ENCODE measurements at regions not wholly inside any gene's neighbourhood (a gene's known extent, or its start where the extent isn't known, plus 50 kb on each side); places are given as distances from the start of the nearest gene placed in this dataset.

- no peaks in the 10 kb centered on the region for H3K9me3 ChIP-seq (ENCODE audit: insufficient read depth, low read length)
- no peaks in the 10 kb centered on the region for H3K4me1 ChIP-seq (ENCODE audit: insufficient read depth, insufficient read length)
- no peaks in the 10 kb centered on the region for H3K36me3 ChIP-seq (ENCODE audit: insufficient read depth, insufficient read length, low read length)
- no peak overlapping the region for H3K9ac ChIP-seq (ENCODE audit: insufficient read length, low read depth)
- H3K4me3 ChIP-seq (ENCODE audit: insufficient read length, low read depth), result no peak overlapping the region
- DNase-seq (ENCODE audit: low read depth, low spot score), result no peak
- TF ChIP-seq SUZ12 (IDR thresholded peaks at IDR 0.05; ENCODE audit: extremely low read depth, insufficient read depth, insufficient read length), result no peak
- no peak for TF ChIP-seq ZNF274 (IDR thresholded peaks at IDR 0.05; ENCODE audit: low read depth, low read length)
- TF ChIP-seq YY1 (IDR thresholded peaks at IDR 0.05; ENCODE audit: insufficient read depth, insufficient read length), result no peak
- H3K27me3 ChIP-seq (ENCODE audit: insufficient read depth, insufficient read length), result peaks cover 64% of the 10 kb centered on the region
These were observed 52.6 kb downstream of the ERICH4 start for GRCh38 chr19:41495589-41495988.

- no peak overlapping the region for H3K4me3 ChIP-seq (ENCODE audit: insufficient read length, low read depth)
- no peak for DNase-seq (ENCODE audit: low read depth, low spot score)
- no peaks in the 10 kb centered on the region for H3K4me1 ChIP-seq (ENCODE audit: insufficient read depth, insufficient read length)
- peaks cover 75% of the 10 kb centered on the region for H3K27me3 ChIP-seq (ENCODE audit: insufficient read depth, insufficient read length)
- no peaks in the 10 kb centered on the region for H3K36me3 ChIP-seq (ENCODE audit: insufficient read depth, insufficient read length, low read length)
- TF ChIP-seq YY1 (IDR thresholded peaks at IDR 0.05; ENCODE audit: insufficient read depth, insufficient read length) (no peak), SUZ12 (IDR thresholded peaks at IDR 0.05; ENCODE audit: extremely low read depth, insufficient read depth, insufficient read length) (no peak), ZNF274 (IDR thresholded peaks at IDR 0.05; ENCODE audit: low read depth, low read length) (no peak)
- no peak overlapping the region for H3K9ac ChIP-seq (ENCODE audit: insufficient read length, low read depth)
- peaks cover 6% of the 10 kb centered on the region for H3K9me3 ChIP-seq (ENCODE audit: insufficient read depth, low read length)
These were observed 56.9 kb downstream of the ERICH4 start for GRCh38 chr19:41499899-41500298.

GRCh38 chr19:41500443-41500842 lies 57.5 kb downstream of the ERICH4 start:
- Histone ChIP-seq H3K9me3 (ENCODE audit: insufficient read depth, low read length) (peaks cover 6% of the 10 kb centered on the region), H3K9ac (ENCODE audit: insufficient read length, low read depth) (no peak overlapping the region), H3K36me3 (ENCODE audit: insufficient read depth, insufficient read length, low read length) (no peaks in the 10 kb centered on the region), H3K4me1 (ENCODE audit: insufficient read depth, insufficient read length) (no peaks in the 10 kb centered on the region), H3K4me3 (ENCODE audit: insufficient read length, low read depth) (no peak overlapping the region), H3K27me3 (ENCODE audit: insufficient read depth, insufficient read length) (peaks cover 77% of the 10 kb centered on the region)
- no peak for DNase-seq (ENCODE audit: low read depth, low spot score)
- TF ChIP-seq YY1 (IDR thresholded peaks at IDR 0.05; ENCODE audit: insufficient read depth, insufficient read length), result no peak
- TF ChIP-seq ZNF274 (IDR thresholded peaks at IDR 0.05; ENCODE audit: low read depth, low read length), result no peak
- no peak for TF ChIP-seq SUZ12 (IDR thresholded peaks at IDR 0.05; ENCODE audit: extremely low read depth, insufficient read depth, insufficient read length)

- Histone ChIP-seq H3K9me3 (ENCODE audit: insufficient read depth, low read length) (peaks cover 6% of the 10 kb centered on the region), H3K9ac (ENCODE audit: insufficient read length, low read depth) (no peak overlapping the region), H3K27me3 (ENCODE audit: insufficient read depth, insufficient read length) (peaks cover 84% of the 10 kb centered on the region), H3K4me3 (ENCODE audit: insufficient read length, low read depth) (no peak overlapping the region), H3K36me3 (ENCODE audit: insufficient read depth, insufficient read length, low read length) (no peaks in the 10 kb centered on the region), H3K4me1 (ENCODE audit: insufficient read depth, insufficient read length) (no peaks in the 10 kb centered on the region)
- DNase-seq (ENCODE audit: low read depth, low spot score), result no peak
- TF ChIP-seq YY1 (IDR thresholded peaks at IDR 0.05; ENCODE audit: insufficient read depth, insufficient read length) (no peak), ZNF274 (IDR thresholded peaks at IDR 0.05; ENCODE audit: low read depth, low read length) (no peak), SUZ12 (IDR thresholded peaks at IDR 0.05; ENCODE audit: extremely low read depth, insufficient read depth, insufficient read length) (no peak)
These were observed 58.9 kb downstream of the ERICH4 start for GRCh38 chr19:41501854-41502253.

- peaks cover 6% of the 10 kb centered on the region for H3K9me3 ChIP-seq (ENCODE audit: insufficient read depth, low read length)
- H3K27me3 ChIP-seq (ENCODE audit: insufficient read depth, insufficient read length), result peaks cover 83% of the 10 kb centered on the region
- H3K4me3 ChIP-seq (ENCODE audit: insufficient read length, low read depth), result no peak overlapping the region
- DNase-seq (ENCODE audit: low read depth, low spot score), result no peak
- H3K9ac ChIP-seq (ENCODE audit: insufficient read length, low read depth), result no peak overlapping the region
- H3K4me1 ChIP-seq (ENCODE audit: insufficient read depth, insufficient read length), result no peaks in the 10 kb centered on the region
- TF ChIP-seq YY1 (IDR thresholded peaks at IDR 0.05; ENCODE audit: insufficient read depth, insufficient read length) (no peak), SUZ12 (IDR thresholded peaks at IDR 0.05; ENCODE audit: extremely low read depth, insufficient read depth, insufficient read length) (no peak), ZNF274 (IDR thresholded peaks at IDR 0.05; ENCODE audit: low read depth, low read length) (no peak)
- no peaks in the 10 kb centered on the region for H3K36me3 ChIP-seq (ENCODE audit: insufficient read depth, insufficient read length, low read length)
These were observed 62.1 kb downstream of the ERICH4 start for GRCh38 chr19:41505105-41505504.

- Histone ChIP-seq H3K9ac (ENCODE audit: insufficient read length, low read depth) (no peak overlapping the region), H3K27me3 (ENCODE audit: insufficient read depth, insufficient read length) (peaks cover 93% of the 10 kb centered on the region), H3K4me1 (ENCODE audit: insufficient read depth, insufficient read length) (no peaks in the 10 kb centered on the region), H3K4me3 (ENCODE audit: insufficient read length, low read depth) (no peak overlapping the region), H3K36me3 (ENCODE audit: insufficient read depth, insufficient read length, low read length) (no peaks in the 10 kb centered on the region), H3K9me3 (ENCODE audit: insufficient read depth, low read length) (peaks cover 16% of the 10 kb centered on the region; the same call in 1 of the 2 replicates)
- no peak for DNase-seq (ENCODE audit: low read depth, low spot score)
- TF ChIP-seq SUZ12 (IDR thresholded peaks at IDR 0.05; ENCODE audit: extremely low read depth, insufficient read depth, insufficient read length) (no peak), ZNF274 (IDR thresholded peaks at IDR 0.05; ENCODE audit: low read depth, low read length) (no peak), YY1 (IDR thresholded peaks at IDR 0.05; ENCODE audit: insufficient read depth, insufficient read length) (no peak)
These were observed 65.5 kb upstream of the CEACAM21 start for GRCh38 chr19:41510484-41510883.

GRCh38 chr19:41511628-41512027 lies 64.3 kb upstream of the CEACAM21 start:
- Histone ChIP-seq H3K9ac (ENCODE audit: insufficient read length, low read depth) (no peak overlapping the region), H3K9me3 (ENCODE audit: insufficient read depth, low read length) (peaks cover 16% of the 10 kb centered on the region; the same call in 1 of the 2 replicates), H3K27me3 (ENCODE audit: insufficient read depth, insufficient read length) (peaks cover 97% of the 10 kb centered on the region), H3K4me3 (ENCODE audit: insufficient read length, low read depth) (no peak overlapping the region), H3K4me1 (ENCODE audit: insufficient read depth, insufficient read length) (no peaks in the 10 kb centered on the region), H3K36me3 (ENCODE audit: insufficient read depth, insufficient read length, low read length) (no peaks in the 10 kb centered on the region)
- no peak for DNase-seq (ENCODE audit: low read depth, low spot score)
- no peak for TF ChIP-seq YY1 (IDR thresholded peaks at IDR 0.05; ENCODE audit: insufficient read depth, insufficient read length)
- no peak for TF ChIP-seq ZNF274 (IDR thresholded peaks at IDR 0.05; ENCODE audit: low read depth, low read length)
- no peak for TF ChIP-seq SUZ12 (IDR thresholded peaks at IDR 0.05; ENCODE audit: extremely low read depth, insufficient read depth, insufficient read length)

Data from NT2/D1 (cell line).